ENCODE measurements at regions not wholly inside any gene's neighbourhood (a gene's known extent, or its start where the extent isn't known, plus 50 kb on each side); places are given as distances from the start of the nearest gene placed in this dataset.

DNA sequence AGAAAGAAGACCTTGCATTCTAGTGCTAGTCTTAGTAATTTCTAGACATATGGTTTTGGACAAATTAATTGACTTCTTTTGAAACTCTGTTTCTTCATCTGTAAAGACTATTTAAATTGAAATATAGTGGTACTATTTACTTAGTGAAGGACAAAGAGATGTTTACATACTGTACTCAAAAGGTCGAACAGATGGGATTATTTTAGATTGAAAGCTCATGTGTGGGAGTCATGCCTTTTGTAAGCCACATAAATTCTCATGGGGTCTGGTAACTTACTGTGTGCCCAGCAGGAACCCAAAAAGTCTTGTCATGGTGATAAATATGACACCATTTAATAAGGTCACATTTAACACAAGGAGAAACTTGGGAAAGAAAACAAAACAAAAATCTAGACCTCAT is 368.2 kb upstream of the CITED2 start:
- TF ChIP-seq EZH2 (IDR thresholded peaks at IDR 0.05; ENCODE audit: insufficient read depth, poor library complexity, severe bottlenecking) (no peak), EZH2phosphoT487 (IDR thresholded peaks at IDR 0.05; ENCODE audit: insufficient read depth, low read depth) (no peak)

All from GM23248 (cell line).